ENCODE measurements at regions not wholly inside any gene's neighbourhood (a gene's known extent, or its start where the extent isn't known, plus 50 kb on each side); places are given as distances from the start of the nearest gene placed in this dataset.

- Histone ChIP-seq H3K4me1 (no peaks in the 10 kb centered on the region), H3K27ac (no peak overlapping the region), H3K9me3 (no peaks in the 10 kb centered on the region), H3K36me3 (no peaks in the 10 kb centered on the region), H3K27me3 (no peaks in the 10 kb centered on the region), H3K4me3 (no peak overlapping the region)
- peak in 1 of 2 donors; percentile 58 for DNase-seq (ENCODE audit: low spot score in 2 of 2)
- intact Hi-C loops (cut with DNase I; ENCODE audit: low total_unique reads): no loop called here
- TF ChIP-seq POLR2A (IDR thresholded peaks at IDR 0.05): no peak
- no peak for TF ChIP-seq CTCF (IDR thresholded peaks at IDR 0.05)
- TF ChIP-seq POLR2AphosphoS5 (IDR thresholded peaks at IDR 0.05): no peak
Measured at GRCh38 chr1:60727552-60727951, 354.8 kb upstream of the NFIA start.

- Histone ChIP-seq H3K9me3 (peaks cover 0 to 4% of the 10 kb centered on the region in 2 donors), H3K27ac (no peak overlapping the region), H3K27me3 (no peaks in the 10 kb centered on the region), H3K36me3 (no peaks in the 10 kb centered on the region), H3K4me1 (no peaks in the 10 kb centered on the region), H3K4me3 (no peak overlapping the region)
- intact Hi-C loops (cut with DNase I; ENCODE audit: low total_unique reads): no loop called here
- no peak for DNase-seq (ENCODE audit: low spot score in 2 of 2)
- no peak for TF ChIP-seq POLR2A (IDR thresholded peaks at IDR 0.05)
Measured at GRCh38 chr1:60716472-60716871, 365.9 kb upstream of the NFIA start.

- H3K4me1 ChIP-seq: no peaks in the 10 kb centered on the region
- intact Hi-C loops (cut with DNase I; ENCODE audit: low total_unique reads): no loop called here
- no peaks in the 10 kb centered on the region for H3K36me3 ChIP-seq
- H3K27me3 ChIP-seq: no peaks in the 10 kb centered on the region
- TF ChIP-seq POLR2AphosphoS5 (IDR thresholded peaks at IDR 0.05) (no peak), CTCF (IDR thresholded peaks at IDR 0.05) (no peak), POLR2A (IDR thresholded peaks at IDR 0.05) (no peak)
- H3K4me3 ChIP-seq: no peak overlapping the region
- DNase-seq (ENCODE audit: low spot score in 2 of 2): no peak
- no peak overlapping the region for H3K27ac ChIP-seq
- no peaks in the 10 kb centered on the region for H3K9me3 ChIP-seq
Measured at GRCh38 chr1:60715970-60716369, 366.4 kb upstream of the NFIA start.

DNA sequence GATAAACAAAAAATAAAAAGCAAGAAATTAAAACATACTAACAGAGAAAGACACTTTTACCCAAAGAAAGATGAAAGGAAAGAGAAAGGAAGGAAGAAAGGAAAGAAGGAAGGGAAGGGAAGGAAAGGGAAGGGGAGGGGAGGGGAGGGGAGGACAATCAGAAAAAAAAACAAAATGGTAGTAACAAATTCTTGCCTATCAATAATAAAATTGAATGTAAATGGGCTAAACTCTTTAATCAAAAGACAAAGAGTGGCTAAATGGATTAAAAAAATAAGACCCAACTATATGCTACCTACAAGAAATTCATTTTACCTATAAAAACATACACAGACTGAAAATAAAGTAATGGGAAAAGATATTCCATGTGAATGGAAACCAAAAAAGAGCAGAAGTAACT lies 372.9 kb upstream of the NFIA start:
- Histone ChIP-seq H3K4me1 (no peaks in the 10 kb centered on the region), H3K27me3 (no peaks in the 10 kb centered on the region), H3K4me3 (no peak overlapping the region), H3K9me3 (no peaks in the 10 kb centered on the region), H3K36me3 (no peaks in the 10 kb centered on the region), H3K27ac (no peak overlapping the region)
- intact Hi-C loops (cut with DNase I; ENCODE audit: low total_unique reads): loop anchor here (5.0 kb wide), 1 partner anchor 38 kb away; no protein-coding TSS in a partner anchor
- TF ChIP-seq CTCF (IDR thresholded peaks at IDR 0.05) (no peak), POLR2AphosphoS5 (IDR thresholded peaks at IDR 0.05) (no peak), POLR2A (IDR thresholded peaks at IDR 0.05) (no peak)
- no peak for DNase-seq (ENCODE audit: low spot score in 2 of 2)

GRCh38 chr1:60705026-60705425 lies 377.3 kb upstream of the NFIA start:
- TF ChIP-seq POLR2AphosphoS5 (IDR thresholded peaks at IDR 0.05) (no peak), CTCF (IDR thresholded peaks at IDR 0.05) (no peak), POLR2A (IDR thresholded peaks at IDR 0.05) (no peak)
- Histone ChIP-seq H3K27ac (no peak overlapping the region), H3K36me3 (no peaks in the 10 kb centered on the region), H3K4me1 (no peaks in the 10 kb centered on the region), H3K27me3 (no peaks in the 10 kb centered on the region), H3K4me3 (no peak overlapping the region), H3K9me3 (no peaks in the 10 kb centered on the region)
- intact Hi-C loops (cut with DNase I; ENCODE audit: low total_unique reads): loop anchor here (5.0 kb wide), 1 partner anchor 42 kb away; no protein-coding TSS in a partner anchor
- DNase-seq (ENCODE audit: low spot score in 2 of 2): no peak

GRCh38 chr1:60703155-60703554 lies 379.2 kb upstream of the NFIA start:
- Histone ChIP-seq H3K27me3 (no peaks in the 10 kb centered on the region), H3K27ac (no peak overlapping the region), H3K4me3 (no peak overlapping the region), H3K9me3 (no peaks in the 10 kb centered on the region), H3K36me3 (no peaks in the 10 kb centered on the region), H3K4me1 (no peaks in the 10 kb centered on the region)
- intact Hi-C loops (cut with DNase I; ENCODE audit: low total_unique reads): no loop called here
- no peak for TF ChIP-seq POLR2A (IDR thresholded peaks at IDR 0.05)
- no peak for TF ChIP-seq CTCF (IDR thresholded peaks at IDR 0.05)
- TF ChIP-seq POLR2AphosphoS5 (IDR thresholded peaks at IDR 0.05): no peak
- DNase-seq (ENCODE audit: low spot score in 2 of 2): no peak

Data from breast epithelium (tissue), 4 donors.